Osteocyte (in vitro differentiated cells): ENCODE measurements at regions not wholly inside any gene's neighbourhood (a gene's known extent, or its start where the extent isn't known, plus 50 kb on each side); places are given as distances from the start of the nearest gene placed in this dataset.
"Not testable (repeated sequence)": the region's sequence is repeated elsewhere in the genome, so short reads cannot be mapped to it uniquely, and the experiment has no call there.

Source experiments
- DNase-seq: peaks from one replicate; pipeline ENCODE4 v3.0.0; 2021; ENCODE audit warnings: mixed read lengths; ENCODE audit not compliant: unreplicated experiment; ENCODE audit errors: extremely low spot score
- H3K27ac Mint-ChIP-seq: one replicate; pipeline ENCODE4 v1.8.0; 2021; ENCODE audit warnings: mild to moderate bottlenecking, mixed read lengths; ENCODE audit not compliant: unreplicated experiment
- H3K27me3 Mint-ChIP-seq: one replicate; pipeline ENCODE4 v1.8.0; 2021; ENCODE audit warnings: mixed read lengths; ENCODE audit not compliant: unreplicated experiment
- H3K36me3 Mint-ChIP-seq: one replicate; pipeline ENCODE4 v1.8.0; 2021; ENCODE audit warnings: mixed read lengths; ENCODE audit not compliant: unreplicated experiment
- H3K4me1 Mint-ChIP-seq: one replicate; pipeline ENCODE4 v1.8.0; 2021; ENCODE audit warnings: mixed read lengths; ENCODE audit not compliant: unreplicated experiment
- H3K4me3 Mint-ChIP-seq: one replicate; pipeline ENCODE4 v1.8.0; 2021; ENCODE audit warnings: mild to moderate bottlenecking, moderate library complexity, mixed read lengths; ENCODE audit not compliant: unreplicated experiment
- H3K9me3 Mint-ChIP-seq: one replicate; pipeline ENCODE4 v1.8.0; 2021; ENCODE audit warnings: mixed read lengths; ENCODE audit not compliant: unreplicated experiment
- TF ChIP-seq, protein P1 (sequence below): fragments of 200-600 bp; sonication (generic); IDR thresholded peaks from 2 replicates; pipeline ENCODE4 v1.5.0; 2021; ENCODE audit warnings: antibody characterized with exemption, mild to moderate bottlenecking, moderate library complexity

GRCh38 chr2:89048138-89049066 is 356.9 kb downstream of the RPIA start:
- not testable (repeated sequence) for H3K27me3 Mint-ChIP-seq, DNase-seq, H3K36me3 Mint-ChIP-seq, H3K4me3 Mint-ChIP-seq, H3K4me1 Mint-ChIP-seq, H3K9me3 Mint-ChIP-seq, H3K27ac Mint-ChIP-seq
- TF ChIP-seq, protein P1, sequence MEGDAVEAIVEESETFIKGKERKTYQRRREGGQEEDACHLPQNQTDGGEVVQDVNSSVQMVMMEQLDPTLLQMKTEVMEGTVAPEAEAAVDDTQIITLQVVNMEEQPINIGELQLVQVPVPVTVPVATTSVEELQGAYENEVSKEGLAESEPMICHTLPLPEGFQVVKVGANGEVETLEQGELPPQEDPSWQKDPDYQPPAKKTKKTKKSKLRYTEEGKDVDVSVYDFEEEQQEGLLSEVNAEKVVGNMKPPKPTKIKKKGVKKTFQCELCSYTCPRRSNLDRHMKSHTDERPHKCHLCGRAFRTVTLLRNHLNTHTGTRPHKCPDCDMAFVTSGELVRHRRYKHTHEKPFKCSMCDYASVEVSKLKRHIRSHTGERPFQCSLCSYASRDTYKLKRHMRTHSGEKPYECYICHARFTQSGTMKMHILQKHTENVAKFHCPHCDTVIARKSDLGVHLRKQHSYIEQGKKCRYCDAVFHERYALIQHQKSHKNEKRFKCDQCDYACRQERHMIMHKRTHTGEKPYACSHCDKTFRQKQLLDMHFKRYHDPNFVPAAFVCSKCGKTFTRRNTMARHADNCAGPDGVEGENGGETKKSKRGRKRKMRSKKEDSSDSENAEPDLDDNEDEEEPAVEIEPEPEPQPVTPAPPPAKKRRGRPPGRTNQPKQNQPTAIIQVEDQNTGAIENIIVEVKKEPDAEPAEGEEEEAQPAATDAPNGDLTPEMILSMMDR: peak; percentile 44

DNA sequence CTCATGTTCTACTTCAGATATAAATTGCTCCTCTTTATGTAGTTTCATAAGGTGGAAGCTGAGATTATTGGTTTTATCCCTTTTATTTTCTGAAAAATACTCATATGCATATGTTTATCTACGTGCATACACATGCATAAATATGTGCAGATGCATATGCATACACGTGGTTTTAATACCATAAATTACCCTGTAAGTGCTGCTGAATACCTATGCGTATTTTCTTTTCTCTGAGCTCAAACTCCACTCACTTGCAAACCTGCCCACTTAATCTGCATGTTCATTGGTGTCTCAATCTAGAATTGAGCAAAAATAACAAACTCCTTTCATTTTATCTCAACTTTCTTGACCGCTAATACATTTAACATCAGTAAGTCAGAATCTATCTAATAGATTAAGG is 367.1 kb downstream of the RPIA start:
- H3K36me3 Mint-ChIP-seq, H3K4me1 Mint-ChIP-seq, H3K4me3 Mint-ChIP-seq, DNase-seq, H3K27me3 Mint-ChIP-seq, H3K27ac Mint-ChIP-seq, H3K9me3 Mint-ChIP-seq: not testable (repeated sequence)

GRCh38 chr2:89061174-89061573 is 369.7 kb downstream of the RPIA start:
- not testable (repeated sequence) for H3K4me1 Mint-ChIP-seq, H3K27me3 Mint-ChIP-seq, DNase-seq, H3K9me3 Mint-ChIP-seq, H3K4me3 Mint-ChIP-seq, H3K27ac Mint-ChIP-seq, H3K36me3 Mint-ChIP-seq

- not testable (repeated sequence) for H3K4me3 Mint-ChIP-seq, H3K9me3 Mint-ChIP-seq, H3K27me3 Mint-ChIP-seq, H3K27ac Mint-ChIP-seq, H3K4me1 Mint-ChIP-seq, DNase-seq, H3K36me3 Mint-ChIP-seq
Observed at GRCh38 chr2:89076771-89077170, 385.3 kb downstream of the RPIA start.

DNA sequence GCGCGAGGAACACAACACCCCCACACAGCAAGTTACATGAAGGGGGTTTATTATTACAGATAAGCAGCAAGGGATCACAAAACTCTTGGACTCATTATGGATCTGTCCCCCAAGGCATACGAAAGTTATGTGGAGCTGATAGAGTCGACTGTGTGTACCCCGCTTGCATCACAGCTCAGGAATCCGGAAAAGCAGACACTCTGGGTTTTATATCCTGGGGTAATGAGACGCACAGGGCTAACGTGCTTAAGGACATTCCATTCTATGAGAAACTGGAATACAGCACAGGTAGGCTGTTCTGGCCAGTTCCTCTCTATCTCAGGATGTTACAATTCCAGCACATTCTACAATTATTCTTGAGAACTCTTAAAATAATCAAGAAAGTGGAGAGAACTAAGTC is 401.4 kb downstream of the RPIA start:
- DNase-seq, H3K4me1 Mint-ChIP-seq, H3K27ac Mint-ChIP-seq, H3K36me3 Mint-ChIP-seq, H3K27me3 Mint-ChIP-seq, H3K9me3 Mint-ChIP-seq, H3K4me3 Mint-ChIP-seq: not testable (repeated sequence)

- not testable (repeated sequence) for H3K36me3 Mint-ChIP-seq, H3K27me3 Mint-ChIP-seq
Observed at GRCh38 chr2:89095060-89095459, 403.6 kb downstream of the RPIA start.

GRCh38 chr2:89102587-89102986 is 411.1 kb downstream of the RPIA start:
- H3K36me3 Mint-ChIP-seq, H3K27me3 Mint-ChIP-seq, DNase-seq, H3K4me3 Mint-ChIP-seq, H3K4me1 Mint-ChIP-seq, H3K9me3 Mint-ChIP-seq, H3K27ac Mint-ChIP-seq: not testable (repeated sequence)

More at GRCh38 chr2:89095060-89095459, 403.6 kb downstream of the RPIA start:
- not testable (repeated sequence) for H3K27ac Mint-ChIP-seq, DNase-seq, H3K9me3 Mint-ChIP-seq, H3K4me1 Mint-ChIP-seq, H3K4me3 Mint-ChIP-seq

GRCh38 chr2:89106369-89107019 is 415.0 kb downstream of the RPIA start:
- H3K4me1 Mint-ChIP-seq, H3K4me3 Mint-ChIP-seq, DNase-seq, H3K36me3 Mint-ChIP-seq, H3K27ac Mint-ChIP-seq, H3K9me3 Mint-ChIP-seq, H3K27me3 Mint-ChIP-seq: not testable (repeated sequence)

DNA sequence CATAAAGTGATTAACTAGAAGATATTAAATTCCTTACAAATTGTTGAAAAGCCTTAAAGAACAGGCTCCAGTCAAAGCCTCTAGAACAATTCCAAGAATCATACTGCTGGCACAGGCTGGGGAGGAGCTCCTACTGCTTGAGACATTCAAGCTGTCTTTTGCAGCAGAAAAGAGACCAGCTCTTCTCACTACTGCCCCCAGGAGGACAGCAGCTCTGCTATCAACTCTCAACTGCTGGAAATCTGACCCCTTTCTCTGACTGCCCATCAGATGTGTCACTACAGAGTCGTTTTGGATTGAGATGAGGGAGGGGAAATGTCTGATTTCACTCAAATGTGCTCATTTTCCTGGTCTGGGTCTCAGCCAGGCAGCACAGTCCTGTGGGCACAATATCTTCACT is 421.0 kb downstream of the RPIA start:
- H3K4me1 Mint-ChIP-seq, DNase-seq, H3K4me3 Mint-ChIP-seq, H3K27ac Mint-ChIP-seq, H3K36me3 Mint-ChIP-seq, H3K9me3 Mint-ChIP-seq, H3K27me3 Mint-ChIP-seq: not testable (repeated sequence)

DNA sequence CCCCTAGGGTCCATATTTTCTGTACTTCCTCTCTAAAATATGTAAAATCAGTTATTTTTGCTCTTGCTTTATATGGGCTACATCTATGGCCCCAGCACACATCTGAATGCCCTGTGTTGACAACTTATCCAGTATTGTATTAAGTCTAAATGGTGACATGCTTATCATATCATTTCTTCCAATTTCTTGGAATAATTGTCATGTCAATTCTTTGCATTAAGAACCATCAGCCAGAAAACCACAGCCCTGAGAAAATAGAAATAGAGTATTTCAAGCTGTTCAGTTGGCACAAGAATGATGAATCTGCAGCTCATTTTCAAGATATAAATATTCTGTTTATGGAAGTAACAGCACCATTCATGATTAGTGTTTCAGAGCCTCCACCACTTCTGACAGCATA is 421.8 kb downstream of the RPIA start:
- H3K27ac Mint-ChIP-seq, H3K36me3 Mint-ChIP-seq, DNase-seq, H3K4me3 Mint-ChIP-seq, H3K9me3 Mint-ChIP-seq, H3K27me3 Mint-ChIP-seq, H3K4me1 Mint-ChIP-seq: not testable (repeated sequence)

DNA sequence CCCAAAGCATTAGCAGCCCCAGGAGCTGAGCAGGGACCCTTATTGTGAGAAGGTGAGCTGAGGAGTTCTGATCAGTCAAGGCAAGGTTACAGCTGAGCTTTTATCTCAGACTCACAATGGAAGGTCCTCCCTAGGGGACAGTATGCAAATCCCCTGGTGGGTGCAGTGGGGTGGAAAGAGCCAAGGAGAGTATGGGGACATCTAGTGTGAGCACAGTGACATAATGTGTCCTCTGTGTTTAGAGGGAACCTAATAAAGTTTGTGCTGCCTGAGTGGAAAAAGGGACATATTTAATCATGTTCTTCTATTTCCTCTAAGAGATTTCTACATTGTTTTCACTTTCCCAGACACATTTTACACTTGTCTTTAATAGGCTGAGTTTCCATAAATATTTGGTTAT is 438.0 kb downstream of the RPIA start:
- H3K4me1 Mint-ChIP-seq, H3K4me3 Mint-ChIP-seq, H3K9me3 Mint-ChIP-seq, H3K27ac Mint-ChIP-seq, H3K36me3 Mint-ChIP-seq, DNase-seq, H3K27me3 Mint-ChIP-seq: not testable (repeated sequence)
